ENCODE measurements at regions not wholly inside any gene's neighbourhood (a gene's known extent, or its start where the extent isn't known, plus 50 kb on each side); places are given as distances from the start of the nearest gene placed in this dataset.

DNA sequence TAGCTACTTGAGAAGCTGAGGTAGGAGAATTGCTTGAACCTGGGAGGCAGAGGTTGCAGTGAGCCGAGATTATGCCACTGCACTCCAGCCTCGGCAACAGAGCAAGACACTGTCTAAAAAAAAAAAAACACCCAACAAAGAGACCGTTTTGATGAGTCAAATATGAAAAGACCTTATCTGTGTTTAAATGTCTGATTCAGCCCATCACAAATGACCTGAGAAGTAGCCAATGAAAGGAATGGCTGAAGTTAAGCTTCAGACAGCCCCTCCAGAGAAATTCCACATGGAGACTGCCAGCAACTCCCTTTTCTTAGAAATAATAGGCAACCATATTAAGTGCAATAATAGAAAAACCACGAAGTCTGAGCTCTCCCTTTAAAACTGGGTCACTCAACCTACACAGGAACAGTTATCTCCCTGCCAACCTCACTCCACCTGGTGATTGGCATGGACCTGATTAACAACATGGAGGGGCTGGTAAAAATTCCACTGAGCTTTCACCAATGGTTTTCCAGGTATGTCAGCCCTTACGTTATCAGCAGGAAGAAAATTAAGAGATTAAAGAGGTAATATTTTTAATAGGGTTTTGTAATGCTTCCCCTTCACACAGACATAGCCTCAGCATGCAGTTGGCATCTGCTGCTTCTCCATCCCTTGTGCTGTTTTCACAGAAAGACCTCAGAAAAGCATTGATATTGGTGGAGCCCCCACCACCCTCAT lies 238.1 kb upstream of the STT3B start:
- WGBS, 2 donors: 47 to 53% methylated on average over 5 of the region's 5 CpGs
- TF ChIP-seq POLR2A (IDR thresholded peaks at IDR 0.05) (no peak), EP300 (IDR thresholded peaks at IDR 0.05) (no peak)
- TF ChIP-seq, protein P1, sequence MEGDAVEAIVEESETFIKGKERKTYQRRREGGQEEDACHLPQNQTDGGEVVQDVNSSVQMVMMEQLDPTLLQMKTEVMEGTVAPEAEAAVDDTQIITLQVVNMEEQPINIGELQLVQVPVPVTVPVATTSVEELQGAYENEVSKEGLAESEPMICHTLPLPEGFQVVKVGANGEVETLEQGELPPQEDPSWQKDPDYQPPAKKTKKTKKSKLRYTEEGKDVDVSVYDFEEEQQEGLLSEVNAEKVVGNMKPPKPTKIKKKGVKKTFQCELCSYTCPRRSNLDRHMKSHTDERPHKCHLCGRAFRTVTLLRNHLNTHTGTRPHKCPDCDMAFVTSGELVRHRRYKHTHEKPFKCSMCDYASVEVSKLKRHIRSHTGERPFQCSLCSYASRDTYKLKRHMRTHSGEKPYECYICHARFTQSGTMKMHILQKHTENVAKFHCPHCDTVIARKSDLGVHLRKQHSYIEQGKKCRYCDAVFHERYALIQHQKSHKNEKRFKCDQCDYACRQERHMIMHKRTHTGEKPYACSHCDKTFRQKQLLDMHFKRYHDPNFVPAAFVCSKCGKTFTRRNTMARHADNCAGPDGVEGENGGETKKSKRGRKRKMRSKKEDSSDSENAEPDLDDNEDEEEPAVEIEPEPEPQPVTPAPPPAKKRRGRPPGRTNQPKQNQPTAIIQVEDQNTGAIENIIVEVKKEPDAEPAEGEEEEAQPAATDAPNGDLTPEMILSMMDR (IDR thresholded peaks at IDR 0.05): no peak
- peaks cover 0 to 7% (median 0%) of the 10 kb centered on the region in 4 donors for H3K9me3 ChIP-seq
- no peak for DNase-seq (ENCODE audit: low spot score in 2 of 2)
- no peak overlapping the region for H3K4me3 ChIP-seq
- no peaks in the 10 kb centered on the region for H3K36me3 ChIP-seq
- no peaks in the 10 kb centered on the region for H3K27me3 ChIP-seq
- H3K27ac ChIP-seq: no peak overlapping the region
- peaks cover 0 to 5% (median 0%) of the 10 kb centered on the region in 4 donors for H3K4me1 ChIP-seq

GRCh38 chr3:31295150-31295765 lies 237.5 kb upstream of the STT3B start:
- Histone ChIP-seq H3K4me1 (peaks cover 0 to 3% (median 0%) of the 10 kb centered on the region in 4 donors), H3K27ac (no peak overlapping the region), H3K9me3 (peaks cover 0 to 7% (median 0%) of the 10 kb centered on the region in 4 donors), H3K27me3 (no peaks in the 10 kb centered on the region), H3K4me3 (no peak overlapping the region), H3K36me3 (no peaks in the 10 kb centered on the region)
- 73 to 74% methylated on average over 7 of the region's 7 CpGs for WGBS, 2 donors
- no peak for DNase-seq (ENCODE audit: low spot score in 2 of 2)
- TF ChIP-seq, protein P1 (IDR thresholded peaks at IDR 0.05): no peak
- no peak for TF ChIP-seq EP300 (IDR thresholded peaks at IDR 0.05)
- no peak for TF ChIP-seq POLR2A (IDR thresholded peaks at IDR 0.05)

- TF ChIP-seq, protein P1 (IDR thresholded peaks at IDR 0.05): no peak
- no peak for TF ChIP-seq POLR2A (IDR thresholded peaks at IDR 0.05)
- TF ChIP-seq EP300 (IDR thresholded peaks at IDR 0.05): no peak
- Histone ChIP-seq H3K4me1 (peaks cover 0 to 3% (median 0%) of the 10 kb centered on the region in 4 donors), H3K27ac (no peak overlapping the region), H3K4me3 (no peak overlapping the region), H3K27me3 (no peaks in the 10 kb centered on the region), H3K9me3 (peaks cover 0 to 7% (median 0%) of the 10 kb centered on the region in 4 donors), H3K36me3 (no peaks in the 10 kb centered on the region)
- no peak for DNase-seq (ENCODE audit: low spot score in 2 of 2)
- 80 to 81% methylated on average over 3 of the region's 3 CpGs for WGBS, 2 donors
Measured at GRCh38 chr3:31297726-31298298, 234.9 kb upstream of the STT3B start.

DNA sequence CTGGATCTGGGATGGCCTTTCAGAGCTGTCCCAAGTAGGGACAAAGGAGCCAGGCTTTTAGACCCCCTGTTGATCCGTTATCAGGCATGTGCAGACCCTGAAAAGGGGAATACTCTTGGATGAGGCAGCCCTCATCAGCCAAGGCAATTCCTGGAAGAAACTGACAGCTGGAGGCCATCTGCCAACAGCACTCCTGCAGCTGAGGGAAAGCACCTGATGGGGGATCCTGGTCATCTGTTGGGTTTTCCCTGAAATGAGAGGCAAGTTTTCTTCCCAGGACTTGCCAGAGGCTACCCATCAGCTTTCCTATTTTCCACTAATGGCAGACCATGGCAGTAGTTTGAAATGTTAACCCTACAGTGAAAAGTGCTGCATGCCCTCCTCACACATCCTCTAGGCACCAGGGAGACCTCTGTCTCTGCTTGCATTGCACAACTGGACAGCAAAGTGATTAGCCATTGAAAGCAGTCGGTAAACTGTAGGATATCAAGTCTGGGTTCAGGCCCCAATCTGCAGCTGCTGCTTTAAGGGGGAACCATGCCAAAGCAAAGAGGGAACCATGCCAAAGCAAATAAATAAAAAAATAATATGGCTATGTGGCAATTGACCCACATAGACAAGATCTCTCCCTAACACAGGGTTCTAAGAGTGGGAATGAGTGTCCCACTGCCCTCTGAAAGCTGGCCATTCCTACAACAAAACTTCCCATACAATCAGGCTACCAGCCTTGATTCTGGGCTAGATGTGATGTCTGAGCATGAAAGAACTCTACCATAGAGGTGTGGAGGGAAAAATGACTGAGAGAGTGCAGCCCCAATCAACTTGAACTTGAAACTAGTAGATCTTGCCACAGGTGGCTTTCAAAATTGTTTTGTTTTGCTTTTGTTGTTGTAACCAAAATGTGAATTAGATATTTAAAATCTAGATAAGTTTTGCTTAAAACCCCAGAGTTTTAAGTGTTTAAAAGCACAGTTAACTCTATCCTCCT lies 232.0 kb upstream of the STT3B start:
- Histone ChIP-seq H3K4me1 (peaks cover 0 to 3% (median 0%) of the 10 kb centered on the region in 4 donors), H3K36me3 (no peaks in the 10 kb centered on the region), H3K9me3 (peaks cover 0 to 7% (median 0%) of the 10 kb centered on the region in 4 donors), H3K27ac (no peak overlapping the region), H3K27me3 (no peaks in the 10 kb centered on the region), H3K4me3 (no peak overlapping the region)
- no peak for DNase-seq (ENCODE audit: low spot score in 2 of 2)
- WGBS, 2 donors: 55 to 83% methylated on average over 2 of the region's 2 CpGs
- TF ChIP-seq POLR2A (IDR thresholded peaks at IDR 0.05) (no peak), EP300 (IDR thresholded peaks at IDR 0.05) (no peak)
- TF ChIP-seq, protein P1 (IDR thresholded peaks at IDR 0.05): no peak
